HepG2 (cell line): ENCODE measurements at regions not wholly inside any gene's neighbourhood (a gene's known extent, or its start where the extent isn't known, plus 50 kb on each side); places are given as distances from the start of the nearest gene placed in this dataset.

Experiments
- BHLHE40 ChIP-seq: IDR thresholded peaks from 2 replicates; pipeline ENCODE4 v1.6.1; 2011; ENCODE audit warnings: low read length, improper control_type of control experiment
- CSRNP1 ChIP-seq: sonication (generic); formaldehyde crosslinking; IDR thresholded peaks from 2 replicates; pipeline ENCODE4 v1.8.1; 2023; ENCODE audit warnings: mild to moderate bottlenecking, missing genetic modification reagents
- JDP2 ChIP-seq: sonication (generic); formaldehyde crosslinking; IDR thresholded peaks from 2 replicates; pipeline ENCODE4 v1.8.1; 2022; ENCODE audit warnings: missing genetic modification reagents, borderline replicate concordance
- RAD21 ChIP-seq: fragments of 450-650 bp; formaldehyde crosslinking; IDR thresholded peaks from 2 replicates; pipeline ENCODE4 v1.5.0; 2020; ENCODE audit warnings: mild to moderate bottlenecking
- SP2 ChIP-seq: sonication (generic); formaldehyde crosslinking; IDR thresholded peaks from 2 replicates; pipeline ENCODE4 v1.5.1; 2020; ENCODE audit warnings: mild to moderate bottlenecking, missing genetic modification reagents
- TAF1 ChIP-seq: sonication (generic); formaldehyde crosslinking; IDR thresholded peaks from 2 replicates; pipeline ENCODE4 v1.4.0; 2020; ENCODE audit warnings: missing genetic modification reagents
- ZFX ChIP-seq: sonication (generic); formaldehyde crosslinking; IDR thresholded peaks from 2 replicates; pipeline ENCODE4 v1.4.0; 2020; ENCODE audit warnings: mild to moderate bottlenecking, low read depth, missing genetic modification reagents, moderate library complexity
- ZKSCAN1 ChIP-seq: fragments of 150-350 bp; IDR thresholded peaks from 2 replicates; pipeline ENCODE4 v1.6.1; 2014; ENCODE audit warnings: low read length
- ZMYM2 ChIP-seq: sonication (generic); formaldehyde crosslinking; IDR thresholded peaks from 2 replicates; pipeline ENCODE4 v1.8.0; 2022; ENCODE audit warnings: mild to moderate bottlenecking, missing genetic modification reagents
- ZXDC ChIP-seq: sonication (generic); formaldehyde crosslinking; IDR thresholded peaks from 2 replicates; pipeline ENCODE4 v1.5.0; 2020; ENCODE audit warnings: mild to moderate bottlenecking, missing genetic modification reagents

- TF ChIP-seq ZXDC (CRISPR knock-in tag) (no peak), BHLHE40 (no peak), SP2 (CRISPR knock-in tag) (no peak), ZMYM2 (CRISPR knock-in tag) (no peak), ZFX (CRISPR knock-in tag) (no peak), ZKSCAN1 (no peak), RAD21 (no peak), JDP2 (CRISPR knock-in tag) (no peak), CSRNP1 (CRISPR knock-in tag) (no peak), TAF1 (CRISPR knock-in tag) (no peak)
Observed at GRCh38 chr1:93808871-93809270, 70.1 kb downstream of the DNTTIP2 start.
